GM12872 (cell line): ENCODE measurements at regions not wholly inside any gene's neighbourhood (a gene's known extent, or its start where the extent isn't known, plus 50 kb on each side); places are given as distances from the start of the nearest gene placed in this dataset.

Source experiments
- CTCF ChIP-seq: IDR thresholded peaks from 3 replicates; pipeline ENCODE4 v1.5.1; 2011; ENCODE audit warnings: low read depth, mild to moderate bottlenecking, low read length, moderate library complexity; ENCODE audit not compliant: insufficient read depth

DNA sequence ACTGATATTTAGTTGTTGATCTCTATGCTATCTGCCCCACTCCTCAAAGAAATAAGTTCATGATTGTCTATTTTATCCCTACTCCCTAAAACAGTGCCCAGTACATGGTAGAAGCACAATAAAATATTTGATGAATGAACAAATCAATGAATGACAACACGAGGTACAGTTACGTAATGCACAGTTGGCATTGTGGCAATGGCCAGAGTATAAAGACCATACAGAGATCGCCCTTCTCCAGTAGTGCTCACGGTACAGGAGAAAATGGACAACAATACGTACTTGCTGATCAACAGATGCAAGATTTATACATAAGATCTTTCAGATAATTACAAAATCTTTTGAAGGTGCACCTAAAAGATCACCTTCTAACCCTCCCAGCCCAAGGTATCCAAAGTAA, 225.4 kb downstream of the KLF12 start:
- TF ChIP-seq CTCF: no peak

GRCh38 chr13:73904625-73905024, 229.6 kb downstream of the KLF12 start:
- no peak for TF ChIP-seq CTCF

GRCh38 chr13:73903561-73903960, 230.6 kb downstream of the KLF12 start:
- TF ChIP-seq CTCF: no peak

- no peak for TF ChIP-seq CTCF
These were observed 231.4 kb downstream of the KLF12 start for GRCh38 chr13:73902847-73903246.

- TF ChIP-seq CTCF: no peak
These were observed 231.9 kb downstream of the KLF12 start for GRCh38 chr13:73902296-73902695.

DNA sequence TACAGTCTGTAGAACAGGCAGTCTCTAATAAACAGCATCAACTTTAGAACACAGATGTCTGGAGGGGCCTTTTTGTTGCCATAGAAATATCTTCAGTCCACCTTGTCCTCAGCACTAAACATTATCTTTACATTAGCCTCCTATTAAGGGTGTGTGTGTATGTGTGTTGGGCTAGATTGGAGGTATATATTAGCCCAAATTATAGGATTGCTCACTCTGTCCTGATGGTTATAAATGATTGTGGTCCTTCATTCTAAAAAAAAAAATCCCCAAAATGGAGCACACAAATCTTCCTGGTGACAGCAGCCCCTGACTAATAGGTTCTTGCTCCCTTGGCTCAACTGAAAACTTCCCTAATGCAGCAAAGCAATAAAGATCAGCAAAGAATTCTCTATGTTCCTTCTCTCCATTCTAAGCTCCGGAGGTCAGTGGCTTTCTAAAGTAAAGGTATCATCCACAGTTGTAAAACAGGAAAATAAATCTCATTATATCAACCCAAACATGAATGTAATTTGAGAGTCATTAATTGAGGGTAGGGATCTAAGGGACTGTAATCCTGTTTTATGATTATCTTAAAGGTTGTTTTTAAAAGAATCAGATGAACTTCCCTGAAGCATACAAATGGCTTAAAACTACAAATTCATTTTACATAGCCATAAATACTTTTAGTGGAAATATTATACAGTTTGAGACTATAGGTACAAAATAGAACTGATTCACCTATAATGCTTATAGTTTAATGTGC, 232.7 kb downstream of the KLF12 start:
- no peak for TF ChIP-seq CTCF

- TF ChIP-seq CTCF: no peak
These were observed 233.6 kb downstream of the KLF12 start for GRCh38 chr13:73900591-73900990.
